Omental fat pad (tissue), 3 donors: ENCODE measurements at regions not wholly inside any gene's neighbourhood (a gene's known extent, or its start where the extent isn't known, plus 50 kb on each side); places are given as distances from the start of the nearest gene placed in this dataset.

Experiments
- ATAC-seq: fragments of 150-250 bp; one replicate; pipeline ENCODE4 v1.9.1; 2016; ENCODE audit warnings: mild to moderate bottlenecking, moderate library complexity; ENCODE audit not compliant: low FRiP score
- DNase-seq: peaks from one replicate; pipeline ENCODE4 v3.0.0-alpha.2; 2019; ENCODE audit warnings: low spot score
- CTCF ChIP-seq, 3 donors: fragments of 450-650 bp; IDR thresholded peaks; one replicate each; pipeline ENCODE4 v1.5.1; 2016 to 2017; ENCODE audit warnings: antibody characterized with exemption in 3 of 3, mild to moderate bottlenecking in 3 of 3, moderate library complexity in 2 of 3

- no peak for TF ChIP-seq CTCF (IDR thresholded peaks at IDR 0.05)
- DNase-seq (no peak), ATAC-seq (no peak)
Observed at GRCh38 chr2:103808814-103809213, 1045.1 kb upstream of the POU3F3 start.

- TF ChIP-seq CTCF (IDR thresholded peaks at IDR 0.05), result no peak
- no peak for DNase-seq
- no peak for ATAC-seq
Observed at GRCh38 chr2:103809415-103809814, 1044.5 kb upstream of the POU3F3 start.

- DNase-seq, result no peak
- TF ChIP-seq CTCF (IDR thresholded peaks at IDR 0.05), result no peak
- no peak for ATAC-seq
Observed at GRCh38 chr2:103809941-103810441, 1043.9 kb upstream of the POU3F3 start.

GRCh38 chr2:103810875-103811274, 1043.0 kb upstream of the POU3F3 start:
- no peak for TF ChIP-seq CTCF (IDR thresholded peaks at IDR 0.05)
- ATAC-seq, result no peak
- no peak for DNase-seq

GRCh38 chr2:103814016-103814415, 1039.9 kb upstream of the POU3F3 start:
- no peak for DNase-seq
- ATAC-seq, result no peak
- no peak for TF ChIP-seq CTCF (IDR thresholded peaks at IDR 0.05)

GRCh38 chr2:103815731-103816130, 1038.2 kb upstream of the POU3F3 start:
- ATAC-seq (no peak), DNase-seq (no peak)
- TF ChIP-seq CTCF (IDR thresholded peaks at IDR 0.05), result no peak

- ATAC-seq, result no peak
- no peak for DNase-seq
- TF ChIP-seq CTCF (IDR thresholded peaks at IDR 0.05), result no peak
Observed at GRCh38 chr2:103817746-103818145, 1036.2 kb upstream of the POU3F3 start.
